ENCODE measurements at regions not wholly inside any gene's neighbourhood (a gene's known extent, or its start where the extent isn't known, plus 50 kb on each side); places are given as distances from the start of the nearest gene placed in this dataset.
A peak's percentile ranks its signal among the peaks of the same experiment; 100 is the strongest.

DNA sequence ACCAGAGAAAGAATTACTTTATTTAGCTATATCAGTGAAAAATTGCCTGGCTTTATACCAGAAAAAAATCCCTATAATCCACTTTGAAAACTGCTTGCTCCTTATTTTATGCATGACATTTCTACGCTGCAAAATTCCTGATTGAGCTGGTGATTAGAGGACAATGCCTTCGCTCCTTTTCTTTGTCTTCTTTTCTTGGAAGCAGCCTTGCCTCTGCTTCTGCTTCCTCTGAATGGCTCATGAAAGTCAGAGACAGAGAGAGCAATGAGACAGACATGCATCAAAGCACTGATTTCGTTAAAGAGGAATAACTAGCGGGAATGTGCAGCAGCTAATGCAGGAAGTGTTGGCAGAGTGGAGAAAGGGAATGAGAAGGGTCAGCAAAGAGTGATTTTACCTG, 294.3 kb upstream of the IGFBP7 start:
- DNase-seq (ENCODE audit: low read depth, low spot score), result no peak
- in situ Hi-C loops (cut with HindIII; ENCODE audit: low sequenced_read_pairs), result no loop called here
- no peak overlapping the region for H3K4me3 ChIP-seq (ENCODE audit: low read depth, low read length)
- no peak for TF ChIP-seq CTCF (IDR thresholded peaks at IDR 0.05; ENCODE audit: low read depth, low read length)

- TF ChIP-seq CTCF (IDR thresholded peaks at IDR 0.05; ENCODE audit: low read depth, low read length), result no peak
- in situ Hi-C loops (cut with HindIII; ENCODE audit: low sequenced_read_pairs), result no loop called here
- no peak for DNase-seq (ENCODE audit: low read depth, low spot score)
- H3K4me3 ChIP-seq (ENCODE audit: low read depth, low read length), result no peak overlapping the region
Observed at GRCh38 chr4:57403591-57403990, 293.4 kb upstream of the IGFBP7 start.

DNA sequence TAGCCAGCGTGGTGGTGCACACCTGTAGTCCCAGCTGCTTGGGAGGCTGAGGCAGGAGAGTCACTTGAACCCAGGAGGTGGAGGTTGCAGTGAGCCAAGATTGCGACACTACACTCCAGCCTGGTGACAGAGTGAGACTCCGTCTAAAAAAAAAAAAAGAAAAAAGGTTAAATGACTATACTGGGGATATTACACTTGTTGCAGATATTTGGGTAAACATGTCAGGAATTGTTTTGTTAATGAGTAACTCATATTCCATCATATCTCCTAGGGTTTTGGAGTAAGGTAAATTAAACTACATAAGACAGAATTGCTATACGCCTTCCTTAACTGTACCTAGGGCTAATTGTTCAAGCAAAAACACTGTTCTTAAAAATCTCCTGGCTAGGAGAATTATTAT, 291.4 kb upstream of the IGFBP7 start:
- H3K4me3 ChIP-seq (ENCODE audit: low read depth, low read length), result no peak overlapping the region
- no peak for TF ChIP-seq CTCF (IDR thresholded peaks at IDR 0.05; ENCODE audit: low read depth, low read length)
- in situ Hi-C loops (cut with HindIII; ENCODE audit: low sequenced_read_pairs), result no loop called here
- DNase-seq (ENCODE audit: low read depth, low spot score), result no peak

DNA sequence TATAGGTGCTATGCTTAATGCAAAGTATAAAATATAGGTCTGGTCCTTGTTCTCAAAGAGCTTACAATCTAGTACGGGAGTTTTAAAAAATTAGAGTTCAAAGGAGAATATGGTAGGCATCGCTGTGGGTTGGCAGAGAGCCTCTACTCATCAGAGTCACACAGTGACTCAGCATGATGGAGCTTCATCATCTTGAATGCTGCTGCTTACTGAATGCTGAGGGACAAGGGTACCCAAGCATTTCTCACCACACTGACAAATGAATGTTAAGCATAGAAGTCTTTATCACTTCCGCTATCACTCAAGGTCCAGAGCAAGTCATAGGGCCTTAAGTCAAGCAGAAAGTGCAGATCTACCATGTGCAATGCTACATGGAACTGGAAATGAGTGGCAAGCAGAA, 268.6 kb upstream of the IGFBP7 start:
- in situ Hi-C loops (cut with HindIII; ENCODE audit: low sequenced_read_pairs), result no loop called here
- TF ChIP-seq CTCF (IDR thresholded peaks at IDR 0.05; ENCODE audit: low read depth, low read length), result no peak
- DNase-seq (ENCODE audit: low read depth, low spot score), result peak; percentile 38
- no peak overlapping the region for H3K4me3 ChIP-seq (ENCODE audit: low read depth, low read length)

DNA sequence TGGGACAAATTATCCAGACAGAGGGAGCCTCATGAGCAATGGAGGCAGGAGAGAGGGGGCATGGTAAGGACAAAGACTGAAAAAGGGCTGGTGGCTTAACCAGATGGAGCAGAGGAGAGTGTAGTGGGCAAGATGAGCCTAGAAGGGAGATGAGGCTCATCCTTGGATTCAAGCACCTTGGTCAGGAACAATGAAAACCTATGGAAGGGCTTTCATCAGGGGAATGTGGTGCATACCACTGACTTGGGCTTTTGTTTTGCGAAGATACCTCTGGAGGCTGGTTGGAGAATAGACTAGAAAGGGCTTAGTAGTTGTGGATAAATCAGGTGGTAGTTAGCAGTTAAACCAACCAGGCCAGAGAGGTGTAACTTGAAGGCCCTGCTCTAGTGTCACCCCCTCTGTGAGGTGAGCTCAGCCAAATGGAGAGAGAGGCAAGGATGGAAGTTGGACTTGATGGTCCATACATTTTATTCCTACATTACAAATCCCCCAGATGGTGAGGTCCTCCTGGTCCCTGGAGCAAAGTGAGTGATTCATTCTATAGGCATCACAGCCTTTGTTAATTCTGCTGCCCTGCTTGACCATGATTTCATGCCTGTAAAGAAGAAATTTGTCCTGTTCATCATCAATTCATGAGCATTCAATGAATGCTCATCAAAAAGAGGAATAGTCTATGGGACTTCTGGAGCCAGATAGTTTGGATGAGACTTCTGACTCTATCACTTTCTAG, 264.8 kb upstream of the IGFBP7 start:
- in situ Hi-C loops (cut with HindIII; ENCODE audit: low sequenced_read_pairs), result no loop called here
- H3K4me3 ChIP-seq (ENCODE audit: low read depth, low read length), result no peak overlapping the region
- TF ChIP-seq CTCF (IDR thresholded peaks at IDR 0.05; ENCODE audit: low read depth, low read length), result no peak
- no peak for DNase-seq (ENCODE audit: low read depth, low spot score)

GRCh38 chr4:57373991-57374390, 263.8 kb upstream of the IGFBP7 start:
- in situ Hi-C loops (cut with HindIII; ENCODE audit: low sequenced_read_pairs), result no loop called here
- no peak for DNase-seq (ENCODE audit: low read depth, low spot score)
- TF ChIP-seq CTCF (IDR thresholded peaks at IDR 0.05; ENCODE audit: low read depth, low read length), result no peak
- H3K4me3 ChIP-seq (ENCODE audit: low read depth, low read length), result no peak overlapping the region
